ENCODE measurements at regions not wholly inside any gene's neighbourhood (a gene's known extent, or its start where the extent isn't known, plus 50 kb on each side); places are given as distances from the start of the nearest gene placed in this dataset.

DNA sequence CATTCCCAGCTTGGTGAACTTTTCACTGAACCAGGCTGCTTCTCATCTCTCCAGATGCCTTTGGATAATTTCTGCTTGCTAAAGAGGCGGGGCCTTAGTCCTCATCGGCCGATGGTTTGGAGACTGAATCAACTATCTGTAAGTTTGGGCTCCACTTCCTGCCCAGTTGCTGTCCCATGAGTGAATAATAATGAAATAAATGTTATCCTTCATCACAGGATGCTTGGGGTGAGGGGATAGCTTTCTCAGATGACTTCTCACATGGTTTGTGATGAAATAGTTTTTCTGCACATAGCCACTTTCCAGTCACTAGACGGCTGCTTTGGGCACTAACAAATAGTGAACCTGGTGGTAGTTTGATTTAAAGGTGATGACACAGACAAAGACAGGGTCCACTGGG lies 376.6 kb upstream of the TRIB2 start:
- ChIA-PET POLR2A (no interaction called here), CTCF (interaction anchor here (1.5 kb wide), 1 partner anchor 11 kb away, joined by 5 read pairs; no protein-coding TSS in a partner anchor)
- no peak overlapping the region for H3K4me3 ChIP-seq (ENCODE audit: control insufficient read depth in 1 of 7, extremely low read depth in 1 of 7, insufficient read depth in 4 of 7, low read depth in 2 of 7, low read length in 6 of 7)
- H3K9me3 ChIP-seq (ENCODE audit: control extremely low read depth in 1 of 5, control insufficient read depth in 4 of 5, insufficient read depth in 2 of 5, low read depth in 1 of 5, low read length in 4 of 5) = peaks cover 0 to 3% (median 0%) of the 10 kb centered on the region in 5 experiments
- no peaks in the 10 kb centered on the region for H3K36me3 ChIP-seq (ENCODE audit: control insufficient read depth in 4 of 4, insufficient read depth in 4 of 4, low read length in 3 of 4)
- no peaks in the 10 kb centered on the region for H3K4me1 ChIP-seq (ENCODE audit: control extremely low read depth in 1 of 4, control insufficient read depth in 4 of 4, insufficient read depth in 4 of 4, low read length in 3 of 4)
- no peaks in the 10 kb centered on the region for H3K27me3 ChIP-seq (replicated peaks in 2 of 5; ENCODE audit: control insufficient read depth in 4 of 5, insufficient read depth in 5 of 5, low read length in 4 of 5)
- no CpG with 5 or more reads among the region's 4 CpGs for WGBS (ENCODE audit: insufficient coverage)
- DNase-seq = no peak
- H3K27ac ChIP-seq (ENCODE audit: insufficient read depth in 1 of 2, low read depth in 1 of 2, low read length in 2 of 2, poor library complexity in 1 of 2, severe bottlenecking in 2 of 2) = no peak overlapping the region

DNA sequence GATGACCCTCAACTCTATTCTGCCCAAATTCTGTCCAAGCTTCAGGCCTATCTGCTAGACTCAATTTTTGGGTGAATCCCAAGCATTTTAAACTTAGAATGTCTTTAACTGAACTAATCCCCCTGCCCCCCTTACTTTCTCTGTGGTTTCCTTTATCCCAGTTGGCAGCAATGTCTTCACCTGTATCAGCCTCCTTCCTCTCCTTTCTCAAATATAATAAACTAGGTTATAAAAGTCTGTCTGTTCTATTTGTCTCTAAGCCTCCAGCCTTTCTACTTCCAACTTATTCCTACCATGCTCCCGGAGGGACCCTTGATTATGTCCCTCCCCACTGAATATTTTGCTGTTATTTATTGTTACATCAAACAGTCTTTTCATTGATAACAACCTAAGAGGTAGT lies 375.5 kb upstream of the TRIB2 start:
- DNase-seq = no peak
- ChIA-PET CTCF (no interaction called here), POLR2A (no interaction called here)
- peaks cover 0 to 3% (median 0%) of the 10 kb centered on the region in 5 experiments for H3K9me3 ChIP-seq (ENCODE audit: control extremely low read depth in 1 of 5, control insufficient read depth in 4 of 5, insufficient read depth in 2 of 5, low read depth in 1 of 5, low read length in 4 of 5)
- H3K36me3 ChIP-seq (ENCODE audit: control insufficient read depth in 4 of 4, insufficient read depth in 4 of 4, low read length in 3 of 4) = no peaks in the 10 kb centered on the region
- H3K27me3 ChIP-seq (replicated peaks in 2 of 5; ENCODE audit: control insufficient read depth in 4 of 5, insufficient read depth in 5 of 5, low read length in 4 of 5) = no peaks in the 10 kb centered on the region
- no CpG with 5 or more reads among the region's 1 CpG for WGBS (ENCODE audit: insufficient coverage)
- no peaks in the 10 kb centered on the region for H3K4me1 ChIP-seq (ENCODE audit: control extremely low read depth in 1 of 4, control insufficient read depth in 4 of 4, insufficient read depth in 4 of 4, low read length in 3 of 4)
- H3K4me3 ChIP-seq (ENCODE audit: control insufficient read depth in 1 of 7, extremely low read depth in 1 of 7, insufficient read depth in 4 of 7, low read depth in 2 of 7, low read length in 6 of 7) = no peak overlapping the region
- H3K27ac ChIP-seq (ENCODE audit: insufficient read depth in 1 of 2, low read depth in 1 of 2, low read length in 2 of 2, poor library complexity in 1 of 2, severe bottlenecking in 2 of 2) = no peak overlapping the region

DNA sequence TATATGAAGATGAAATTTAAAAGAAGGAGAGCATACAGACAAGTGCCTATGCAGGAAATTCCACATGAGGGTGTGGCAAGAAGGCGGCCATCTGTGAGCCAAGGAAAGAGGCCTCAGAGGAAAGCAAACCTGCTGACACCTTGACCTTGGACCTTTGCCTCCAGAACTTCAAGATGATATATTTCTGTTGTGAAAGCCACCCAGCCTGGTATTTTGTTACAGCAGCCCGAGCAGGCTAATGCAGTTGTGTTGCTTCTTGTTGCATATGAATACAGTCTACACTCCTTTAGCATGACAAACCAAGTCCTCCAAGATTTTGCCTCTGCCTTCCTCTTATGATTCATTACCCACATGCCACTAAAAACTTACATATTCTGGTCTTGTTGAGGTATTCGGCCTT lies 374.8 kb upstream of the TRIB2 start:
- WGBS (ENCODE audit: insufficient coverage) = 100% methylated on average over 2 of the region's 3 CpGs
- Histone ChIP-seq H3K4me1 (ENCODE audit: control extremely low read depth in 1 of 4, control insufficient read depth in 4 of 4, insufficient read depth in 4 of 4, low read length in 3 of 4) (no peaks in the 10 kb centered on the region), H3K36me3 (ENCODE audit: control insufficient read depth in 4 of 4, insufficient read depth in 4 of 4, low read length in 3 of 4) (no peaks in the 10 kb centered on the region), H3K9me3 (ENCODE audit: control extremely low read depth in 1 of 5, control insufficient read depth in 4 of 5, insufficient read depth in 2 of 5, low read depth in 1 of 5, low read length in 4 of 5) (no peaks in the 10 kb centered on the region), H3K4me3 (ENCODE audit: control insufficient read depth in 1 of 7, extremely low read depth in 1 of 7, insufficient read depth in 4 of 7, low read depth in 2 of 7, low read length in 6 of 7) (no peak overlapping the region), H3K27me3 (replicated peaks in 2 of 5; ENCODE audit: control insufficient read depth in 4 of 5, insufficient read depth in 5 of 5, low read length in 4 of 5) (no peaks in the 10 kb centered on the region), H3K27ac (ENCODE audit: insufficient read depth in 1 of 2, low read depth in 1 of 2, low read length in 2 of 2, poor library complexity in 1 of 2, severe bottlenecking in 2 of 2) (no peak overlapping the region)
- CTCF ChIA-PET = no interaction called here
- no peak for DNase-seq
- POLR2A ChIA-PET = no interaction called here

DNA sequence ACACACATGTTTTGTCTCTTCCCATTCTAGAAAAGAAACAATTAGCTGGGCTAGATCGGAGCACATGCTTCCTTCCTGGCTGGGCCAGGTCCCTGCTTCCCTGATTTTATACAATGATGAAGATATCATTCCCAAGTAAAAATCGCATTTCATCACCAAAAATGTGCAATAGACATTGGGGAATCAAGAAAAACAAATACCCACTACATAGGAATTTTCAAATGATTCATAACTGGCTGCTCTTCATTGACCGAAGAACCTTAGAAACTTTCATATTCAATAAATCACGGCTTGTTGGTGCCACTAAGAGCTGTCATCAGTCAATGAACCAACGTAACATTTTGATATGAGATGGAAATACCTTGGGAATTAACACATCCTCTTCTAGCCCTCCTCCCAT lies 373.6 kb upstream of the TRIB2 start:
- no peak overlapping the region for H3K4me3 ChIP-seq (ENCODE audit: control insufficient read depth in 1 of 7, extremely low read depth in 1 of 7, insufficient read depth in 4 of 7, low read depth in 2 of 7, low read length in 6 of 7)
- H3K27ac ChIP-seq (ENCODE audit: insufficient read depth in 1 of 2, low read depth in 1 of 2, low read length in 2 of 2, poor library complexity in 1 of 2, severe bottlenecking in 2 of 2) = no peak overlapping the region
- H3K4me1 ChIP-seq (ENCODE audit: control extremely low read depth in 1 of 4, control insufficient read depth in 4 of 4, insufficient read depth in 4 of 4, low read length in 3 of 4) = no peaks in the 10 kb centered on the region
- ChIA-PET CTCF (interaction anchor here (1.2 kb wide), 1 partner anchor 12 kb away, joined by 3 read pairs; no protein-coding TSS in a partner anchor), POLR2A (no interaction called here)
- no peaks in the 10 kb centered on the region for H3K36me3 ChIP-seq (ENCODE audit: control insufficient read depth in 4 of 4, insufficient read depth in 4 of 4, low read length in 3 of 4)
- DNase-seq = no peak
- no peaks in the 10 kb centered on the region for H3K27me3 ChIP-seq (replicated peaks in 2 of 5; ENCODE audit: control insufficient read depth in 4 of 5, insufficient read depth in 5 of 5, low read length in 4 of 5)
- no peaks in the 10 kb centered on the region for H3K9me3 ChIP-seq (ENCODE audit: control extremely low read depth in 1 of 5, control insufficient read depth in 4 of 5, insufficient read depth in 2 of 5, low read depth in 1 of 5, low read length in 4 of 5)
- WGBS (ENCODE audit: insufficient coverage) = 96% methylated on average over 3 of the region's 5 CpGs

DNA sequence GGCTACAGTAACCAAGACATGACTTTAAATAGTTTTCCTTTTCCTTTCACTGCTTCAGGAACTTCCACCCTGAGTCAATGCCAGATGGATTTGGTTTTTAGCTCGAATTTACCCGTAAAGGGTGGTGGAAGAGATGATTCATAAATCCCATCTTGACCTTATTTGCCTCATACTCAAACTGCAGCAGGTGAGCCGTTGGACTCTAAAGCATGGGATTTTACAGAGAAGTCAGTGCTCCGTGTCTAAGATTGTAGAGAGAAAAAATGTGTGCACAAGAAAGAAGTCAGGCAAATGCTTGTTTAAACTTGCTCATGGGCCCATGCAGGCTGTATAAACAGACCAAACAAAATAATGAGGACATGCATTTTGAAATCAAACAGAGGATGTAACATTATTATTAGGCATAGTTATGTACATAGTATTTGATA lies 369.7 kb upstream of the TRIB2 start:
- Histone ChIP-seq H3K36me3 (ENCODE audit: control insufficient read depth in 4 of 4, insufficient read depth in 4 of 4, low read length in 3 of 4) (no peaks in the 10 kb centered on the region), H3K4me1 (ENCODE audit: control extremely low read depth in 1 of 4, control insufficient read depth in 4 of 4, insufficient read depth in 4 of 4, low read length in 3 of 4) (no peaks in the 10 kb centered on the region), H3K9me3 (ENCODE audit: control extremely low read depth in 1 of 5, control insufficient read depth in 4 of 5, insufficient read depth in 2 of 5, low read depth in 1 of 5, low read length in 4 of 5) (no peaks in the 10 kb centered on the region), H3K4me3 (ENCODE audit: control insufficient read depth in 1 of 7, extremely low read depth in 1 of 7, insufficient read depth in 4 of 7, low read depth in 2 of 7, low read length in 6 of 7) (no peak overlapping the region), H3K27me3 (replicated peaks in 2 of 5; ENCODE audit: control insufficient read depth in 4 of 5, insufficient read depth in 5 of 5, low read length in 4 of 5) (no peaks in the 10 kb centered on the region), H3K27ac (ENCODE audit: insufficient read depth in 1 of 2, low read depth in 1 of 2, low read length in 2 of 2, poor library complexity in 1 of 2, severe bottlenecking in 2 of 2) (no peak overlapping the region)
- ChIA-PET CTCF (no interaction called here), POLR2A (no interaction called here)
- no peak for DNase-seq
- WGBS (ENCODE audit: insufficient coverage) = 100% methylated on average over 2 of the region's 4 CpGs

DNA sequence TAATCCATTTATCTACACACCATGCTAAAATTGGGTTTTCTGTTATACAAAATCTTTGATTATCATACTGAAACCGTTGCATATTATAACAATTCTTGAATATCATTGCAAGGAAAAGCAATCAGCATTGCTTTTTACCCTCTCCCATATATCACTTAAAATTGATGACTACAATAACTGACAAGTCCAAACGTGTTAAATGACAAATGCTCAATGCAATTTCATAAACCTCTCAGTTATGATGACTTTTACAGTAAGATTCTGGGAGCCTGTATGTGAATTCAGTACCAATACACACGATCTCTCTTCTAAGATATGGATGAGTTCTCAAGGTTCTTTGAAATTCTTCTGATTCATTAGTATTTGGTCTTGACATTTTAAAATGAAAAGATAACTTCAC lies 368.5 kb upstream of the TRIB2 start:
- 80% methylated on average over 1 of the region's 3 CpGs for WGBS (ENCODE audit: insufficient coverage)
- no peaks in the 10 kb centered on the region for H3K4me1 ChIP-seq (ENCODE audit: control extremely low read depth in 1 of 4, control insufficient read depth in 4 of 4, insufficient read depth in 4 of 4, low read length in 3 of 4)
- H3K27ac ChIP-seq (ENCODE audit: insufficient read depth in 1 of 2, low read depth in 1 of 2, low read length in 2 of 2, poor library complexity in 1 of 2, severe bottlenecking in 2 of 2) = no peak overlapping the region
- no peak overlapping the region for H3K4me3 ChIP-seq (ENCODE audit: control insufficient read depth in 1 of 7, extremely low read depth in 1 of 7, insufficient read depth in 4 of 7, low read depth in 2 of 7, low read length in 6 of 7)
- DNase-seq = no peak
- H3K27me3 ChIP-seq (replicated peaks in 2 of 5; ENCODE audit: control insufficient read depth in 4 of 5, insufficient read depth in 5 of 5, low read length in 4 of 5) = no peaks in the 10 kb centered on the region
- H3K36me3 ChIP-seq (ENCODE audit: control insufficient read depth in 4 of 4, insufficient read depth in 4 of 4, low read length in 3 of 4) = no peaks in the 10 kb centered on the region
- ChIA-PET POLR2A (no interaction called here), CTCF (no interaction called here)
- H3K9me3 ChIP-seq (ENCODE audit: control extremely low read depth in 1 of 5, control insufficient read depth in 4 of 5, insufficient read depth in 2 of 5, low read depth in 1 of 5, low read length in 4 of 5) = no peaks in the 10 kb centered on the region

DNA sequence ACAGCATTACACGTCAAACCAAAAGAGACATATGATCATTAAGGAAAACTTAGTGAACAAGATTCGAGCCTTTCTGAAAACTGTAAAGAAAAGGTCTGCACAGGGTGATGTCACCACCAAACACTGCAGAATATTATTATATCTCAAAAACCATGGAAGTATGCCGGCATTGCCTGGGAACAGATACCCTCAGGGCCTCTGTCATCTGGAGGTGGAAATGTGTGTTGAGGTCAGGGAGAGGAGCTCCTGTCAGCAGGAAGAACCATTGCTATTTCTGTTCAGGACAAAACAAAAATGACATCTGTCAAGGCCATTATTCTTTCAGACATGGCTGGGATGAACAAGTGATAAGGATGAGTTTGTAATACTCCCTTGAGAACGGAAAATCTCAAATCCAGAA lies 365.9 kb upstream of the TRIB2 start:
- CTCF ChIA-PET = interaction anchor here (0.7 to 1.3 kb wide), 2 partner anchors 24 to 180 kb away, joined by 3 read pairs; no protein-coding TSS in a partner anchor
- Histone ChIP-seq H3K4me3 (ENCODE audit: control insufficient read depth in 1 of 7, extremely low read depth in 1 of 7, insufficient read depth in 4 of 7, low read depth in 2 of 7, low read length in 6 of 7) (no peak overlapping the region), H3K9me3 (ENCODE audit: control extremely low read depth in 1 of 5, control insufficient read depth in 4 of 5, insufficient read depth in 2 of 5, low read depth in 1 of 5, low read length in 4 of 5) (peaks cover 0 to 6% (median 4%) of the 10 kb centered on the region in 5 experiments), H3K27me3 (replicated peaks in 2 of 5; ENCODE audit: control insufficient read depth in 4 of 5, insufficient read depth in 5 of 5, low read length in 4 of 5) (no peaks in the 10 kb centered on the region), H3K27ac (ENCODE audit: insufficient read depth in 1 of 2, low read depth in 1 of 2, low read length in 2 of 2, poor library complexity in 1 of 2, severe bottlenecking in 2 of 2) (no peak overlapping the region), H3K4me1 (ENCODE audit: control extremely low read depth in 1 of 4, control insufficient read depth in 4 of 4, insufficient read depth in 4 of 4, low read length in 3 of 4) (no peaks in the 10 kb centered on the region), H3K36me3 (ENCODE audit: control insufficient read depth in 4 of 4, insufficient read depth in 4 of 4, low read length in 3 of 4) (no peaks in the 10 kb centered on the region)
- no peak for DNase-seq
- WGBS (ENCODE audit: insufficient coverage) = 95% methylated on average over 2 of the region's 4 CpGs
- POLR2A ChIA-PET = no interaction called here

All from common myeloid progenitor, CD34-positive (primary cell).